H1 (cell line): ENCODE measurements at regions not wholly inside any gene's neighbourhood (a gene's known extent, or its start where the extent isn't known, plus 50 kb on each side); places are given as distances from the start of the nearest gene placed in this dataset.

Source experiments
- CTCF ChIA-PET: fragments of 300-600 bp; sonication (Branson Sonifier 250); formaldehyde crosslinking; loops from one replicate; lab custom pipeline; 2021; ENCODE audit not compliant: partially characterized antibody; lab: Charles Lee
- POLR2A ChIA-PET: fragments of 300-600 bp; sonication (Branson Sonifier 250); formaldehyde crosslinking; loops from one replicate; lab custom pipeline; 2021; ENCODE audit warnings: inconsistent platforms; ENCODE audit not compliant: partially characterized antibody; lab: Charles Lee
- DNase-seq, 2 experiments: peaks; one replicate each; pipeline versions ENCODE4 v3.0.0 to v3.0.0-alpha.2; 2010 to 2022; ENCODE audit warnings: low spot score in 2 of 2, low read depth in 1 of 2, mixed read lengths in 1 of 2
- FAIRE-seq: peaks from 2 replicates; lab custom pipeline; 2011; peaks lifted over from hg19 to GRCh38; lab: Jason Lieb, UNC
- H2AFZ ChIP-seq: 2 replicates; pipeline ENCODE4 v1.8.1; 2012; ENCODE audit warnings: low read length, inconsistent platforms
- H2AK5ac ChIP-seq: 2 replicates; pipeline ENCODE4 v1.6.1; 2013; ENCODE audit warnings: low read depth, low read length
- H2BK120ac ChIP-seq: replicated peaks from 2 replicates; pipeline ENCODE3; 2013; ENCODE audit warnings: low read depth, low read length, inconsistent platforms
- H2BK12ac ChIP-seq: 2 replicates; pipeline ENCODE4 v1.6.1; 2013; ENCODE audit warnings: low read depth, low read length
- H2BK15ac ChIP-seq: 2 replicates; pipeline ENCODE4 v1.6.1; 2013; ENCODE audit warnings: low read length
- H2BK20ac ChIP-seq: 2 replicates; pipeline ENCODE4 v1.6.1; 2013; ENCODE audit warnings: low read length
- H2BK5ac ChIP-seq: 2 replicates; pipeline ENCODE4 v1.6.1; 2013; ENCODE audit warnings: low read depth, low read length
- H3K14ac ChIP-seq: 2 replicates; pipeline ENCODE4 v1.6.1; 2013; ENCODE audit warnings: inconsistent platforms; ENCODE audit not compliant: insufficient read length
- H3K18ac ChIP-seq: 2 replicates; pipeline ENCODE4 v1.6.1; 2013; ENCODE audit warnings: low read length; ENCODE audit errors: extremely low read depth
- H3K23ac ChIP-seq: 2 replicates; pipeline ENCODE4 v1.6.1; 2013; ENCODE audit warnings: inconsistent platforms; ENCODE audit not compliant: insufficient read length
- H3K23me2 ChIP-seq: 2 replicates; pipeline ENCODE4 v1.6.1; 2013; ENCODE audit warnings: low read depth, low read length
- H3K27ac ChIP-seq: 2 replicates; pipeline ENCODE4 v1.6.1; 2011; ENCODE audit warnings: low read depth, low read length, inconsistent platforms
- H3K27me3 ChIP-seq, 4 experiments: replicated peaks in 1 of 4; 1 replicate in 1 of 4; 2 replicates in 3 of 4; pipeline versions ENCODE4 v1.6.1 to v1.8.1; 2011 to 2013; ENCODE audit warnings: low read length in 3 of 4, mild to moderate bottlenecking in 3 of 4, inconsistent platforms in 2 of 4, mixed read lengths in 2 of 4, moderate library complexity in 1 of 4; ENCODE audit not compliant: control insufficient read depth in 3 of 4, insufficient read depth in 3 of 4; ENCODE audit errors: extremely low read depth in 1 of 4
- H3K36me3 ChIP-seq, 4 experiments: 2 replicates each; pipeline versions ENCODE4 v1.6.1 to v1.8.1; 2011 to 2013; ENCODE audit warnings: mild to moderate bottlenecking in 4 of 4, low read length in 3 of 4, moderate library complexity in 2 of 4, control low read depth in 1 of 4, inconsistent platforms in 1 of 4; ENCODE audit not compliant: insufficient read depth in 4 of 4, control insufficient read depth in 2 of 4
- H3K4ac ChIP-seq: replicated peaks from 2 replicates; pipeline ENCODE3; 2013; ENCODE audit warnings: low read length, low read depth, mixed read lengths, inconsistent platforms; ENCODE audit not compliant: insufficient read length
- H3K4me1 ChIP-seq, 4 experiments: replicated peaks in 1 of 4; 1 replicate in 1 of 4; 2 replicates in 3 of 4; pipeline versions ENCODE4 v1.6.1 to v1.8.1; 2011 to 2013; ENCODE audit warnings: low read length in 3 of 4, inconsistent platforms in 2 of 4, mixed read lengths in 1 of 4; ENCODE audit not compliant: insufficient read depth in 4 of 4, control insufficient read depth in 3 of 4
- H3K4me2 ChIP-seq, 2 experiments: 2 replicates each; pipeline versions ENCODE4 v1.6.1 to v1.8.1; 2011 to 2013; ENCODE audit warnings: low read depth in 2 of 2, low read length in 2 of 2, control low read depth in 1 of 2, inconsistent platforms in 1 of 2, mild to moderate bottlenecking in 1 of 2; ENCODE audit not compliant: insufficient read depth in 1 of 2
- H3K4me3 ChIP-seq, 4 experiments: fragments of 200-600, 300-600 bp in 1 of 4; sonication (generic), shearing (Covaris generic), sonication (Bioruptor Twin) in 1 of 4; 2 replicates each; pipeline versions ENCODE4 v1.5.1 to v1.8.1; 2011 to 2016; ENCODE audit warnings: low read length in 4 of 4, low read depth in 3 of 4, control low read depth in 2 of 4, inconsistent platforms in 2 of 4, mild to moderate bottlenecking in 2 of 4, mixed read lengths in 1 of 4, moderate library complexity in 1 of 4; ENCODE audit not compliant: insufficient read depth in 2 of 4; ENCODE audit errors: extremely low read depth in 1 of 4
- H3K56ac ChIP-seq: replicated peaks from 2 replicates; pipeline ENCODE3; 2013; ENCODE audit warnings: low read depth, mild to moderate bottlenecking, mixed read lengths, low read length, inconsistent platforms; ENCODE audit not compliant: insufficient read length
- H3K79me1 ChIP-seq: 2 replicates; pipeline ENCODE4 v1.6.1; 2013; ENCODE audit warnings: low read depth, low read length, control low read depth
- H3K79me2 ChIP-seq, 2 experiments: 2 replicates each; pipeline versions ENCODE4 v1.6.1 to v1.8.1; 2012 to 2013; ENCODE audit warnings: low read length in 2 of 2, mild to moderate bottlenecking in 2 of 2, inconsistent platforms in 1 of 2; ENCODE audit not compliant: insufficient read depth in 2 of 2, control insufficient read depth in 1 of 2
- H3K9ac ChIP-seq, 4 experiments: replicated peaks in 1 of 4; 1 replicate in 1 of 4; 2 replicates in 3 of 4; pipeline versions ENCODE4 v1.6.1 to v1.8.1; 2011 to 2013; ENCODE audit warnings: low read depth in 3 of 4, low read length in 3 of 4, control low read depth in 2 of 4, mild to moderate bottlenecking in 2 of 4, moderate library complexity in 2 of 4, inconsistent platforms in 1 of 4; ENCODE audit errors: extremely low read depth in 1 of 4
- H3K9me3 ChIP-seq, 2 experiments: 2 replicates each; pipeline versions ENCODE4 v1.6.1 to v1.8.1; 2012 to 2013; ENCODE audit warnings: mild to moderate bottlenecking in 2 of 2, moderate library complexity in 2 of 2, control low read depth in 1 of 2, inconsistent platforms in 1 of 2, low read depth in 1 of 2, low read length in 1 of 2, mixed read lengths in 1 of 2; ENCODE audit not compliant: insufficient read depth in 2 of 2
- H4K20me1 ChIP-seq, 2 experiments: replicated peaks in 1 of 2; 2 replicates each; pipeline versions ENCODE3 to v1.8.1; 2011 to 2013; ENCODE audit warnings: inconsistent platforms in 2 of 2, low read length in 2 of 2, mild to moderate bottlenecking in 1 of 2; ENCODE audit not compliant: insufficient read depth in 2 of 2, control insufficient read depth in 1 of 2
- H4K5ac ChIP-seq: 2 replicates; pipeline ENCODE4 v1.6.1; 2013; ENCODE audit warnings: low read length, low read depth, mixed read lengths, inconsistent platforms; ENCODE audit not compliant: insufficient read length
- H4K8ac ChIP-seq: 2 replicates; pipeline ENCODE4 v1.8.0; 2013; ENCODE audit warnings: mild to moderate bottlenecking, moderate library complexity, low read length, inconsistent platforms; ENCODE audit not compliant: insufficient read depth; ENCODE audit errors: extremely low read depth
- H4K91ac ChIP-seq: replicated peaks from 2 replicates; pipeline ENCODE3; 2013; ENCODE audit warnings: low read length, mixed read lengths, inconsistent platforms; ENCODE audit not compliant: insufficient read length
- ATF3 ChIP-seq: IDR thresholded peaks from 2 replicates; pipeline ENCODE4 v1.6.1; 2011; ENCODE audit warnings: low read depth, mild to moderate bottlenecking, low read length; ENCODE audit not compliant: insufficient read depth
- BACH1 ChIP-seq: IDR thresholded peaks from 2 replicates; pipeline ENCODE4 v1.6.1; 2012; ENCODE audit warnings: low read length, improper control_type of control experiment
- CEBPB ChIP-seq: IDR thresholded peaks from 2 replicates; pipeline ENCODE4 v1.6.1; 2012; ENCODE audit warnings: low read depth, low read length
- CHD2 ChIP-seq: IDR thresholded peaks from 2 replicates; pipeline ENCODE4 v1.6.1; 2012; ENCODE audit warnings: low read length, improper control_type of control experiment
- KDM4A ChIP-seq: IDR thresholded peaks from one replicate; pipeline ENCODE4 v1.7.1; 2012; ENCODE audit warnings: low read depth, mild to moderate bottlenecking, moderate library complexity, low read length, inconsistent platforms; ENCODE audit not compliant: severe bottlenecking
- MAX ChIP-seq: IDR thresholded peaks from 2 replicates; pipeline ENCODE4 v1.6.1; 2012; ENCODE audit warnings: inconsistent platforms
- NANOG ChIP-seq: IDR thresholded peaks from 2 replicates; pipeline ENCODE4 v1.6.1; 2011; ENCODE audit warnings: low read length, low read depth, mild to moderate bottlenecking, inconsistent platforms; ENCODE audit not compliant: insufficient read depth, poor library complexity, severe bottlenecking
- RFX5 ChIP-seq: IDR thresholded peaks from 2 replicates; pipeline ENCODE4 v1.6.1; 2011; ENCODE audit warnings: low read depth, low read length, improper control_type of control experiment, borderline replicate concordance
- SAP30 ChIP-seq: fragments of 300-600 bp; sonication (generic); IDR thresholded peaks from 2 replicates; pipeline ENCODE4 v1.7.1; 2012; ENCODE audit warnings: low read length, moderate library complexity, mild to moderate bottlenecking, inconsistent platforms; ENCODE audit not compliant: insufficient read depth, insufficient replicate concordance
- SIN3A ChIP-seq, 2 experiments: IDR thresholded peaks in 1 of 2; conservative IDR thresholded peaks in 1 of 2; 2 replicates each; pipeline ENCODE4 v1.6.1; 2011 to 2012; ENCODE audit warnings: low read length in 2 of 2, improper control_type of control experiment in 1 of 2, low read depth in 1 of 2, mild to moderate bottlenecking in 1 of 2
- WGBS, 2 experiments: shearing (Covaris generic) in 1 of 2; methylation state at CpG; one replicate each; pipeline versions ENCODE4 v1.1.6 to v1.1.7; 2013 to 2015; ENCODE audit warnings: low lambda C conversion rate in 2 of 2, mixed read lengths in 2 of 2, inconsistent platforms in 1 of 2, low coverage in 1 of 2, missing lambda C conversion rate in 1 of 2; ENCODE audit not compliant: insufficient replicate concordance in 2 of 2, insufficient coverage in 1 of 2, insufficient read length in 1 of 2; ENCODE audit errors: extremely low coverage in 1 of 2, missing lambda C conversion rate in 1 of 2; 5-methylcytosine and 5-hydroxymethylcytosine counted together
- TF ChIP-seq, protein P1 (sequence below): IDR thresholded peaks from 2 replicates; pipeline ENCODE4 v1.6.1; 2012; ENCODE audit warnings: inconsistent platforms

DNA sequence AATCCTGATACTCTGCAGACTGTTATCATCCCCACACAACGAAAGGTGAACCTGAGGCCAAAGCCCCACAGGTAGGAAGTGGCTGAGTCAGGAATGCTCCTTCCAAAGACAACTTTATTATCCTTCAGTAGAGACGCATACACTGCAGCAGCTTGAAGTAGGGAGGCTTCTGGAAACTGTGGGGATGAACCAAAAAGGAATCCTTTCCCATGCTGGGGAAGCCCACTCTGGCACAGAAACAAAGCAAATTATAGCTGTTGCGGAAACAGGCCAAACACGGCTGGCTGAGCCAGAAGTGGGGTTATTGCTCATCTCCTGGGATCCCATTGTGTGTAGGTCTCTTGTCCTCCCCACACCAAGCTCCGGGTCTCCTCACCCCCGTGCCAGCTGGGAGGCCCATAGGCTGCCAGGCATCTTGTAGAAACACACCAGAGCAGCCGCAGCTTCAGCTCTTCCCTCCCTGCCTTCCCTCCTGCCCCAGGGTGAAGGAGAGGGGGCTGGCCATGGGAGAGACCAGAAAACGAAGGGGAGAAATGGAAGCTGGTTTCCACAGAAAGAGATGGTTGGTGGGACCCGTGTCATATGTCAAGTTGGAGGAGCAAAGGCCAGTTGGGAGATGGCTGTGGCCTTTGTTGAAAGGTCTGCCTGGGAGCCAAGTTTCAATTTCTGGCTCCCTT is 176.9 kb upstream of the NABP1 start:
- H3K4me3 ChIP-seq, result no peak overlapping the region
- peaks cover 0 to 5% (median 1%) of the 10 kb centered on the region in 4 experiments; a peak in 4 of 7 replicates for H3K4me1 ChIP-seq
- H3K18ac ChIP-seq, result no peak overlapping the region
- H4K8ac ChIP-seq, result no peak overlapping the region
- H2BK12ac ChIP-seq, result peak overlapping the region; percentile 17; the same call in 1 of the 2 replicates
- no peak overlapping the region for H3K14ac ChIP-seq
- no peak overlapping the region for H2BK20ac ChIP-seq
- H3K79me1 ChIP-seq, result no peaks in the 10 kb centered on the region
- FAIRE-seq (no peak), DNase-seq (no peak)
- H2BK120ac ChIP-seq, result no peak overlapping the region
- H3K27ac ChIP-seq, result no peak overlapping the region
- H3K36me3 ChIP-seq, result no peaks in the 10 kb centered on the region
- no peak overlapping the region for H3K9ac ChIP-seq
- no peaks in the 10 kb centered on the region for H3K79me2 ChIP-seq
- H2AK5ac ChIP-seq, result no peak overlapping the region
- no peak overlapping the region for H4K5ac ChIP-seq
- no peak overlapping the region for H4K91ac ChIP-seq
- H2BK5ac ChIP-seq, result no peak overlapping the region
- H4K20me1 ChIP-seq, result no peaks in the 10 kb centered on the region
- H2AFZ ChIP-seq, result 0 out of 2 replicates have a peak overlapping the region, but pooled peaks have one; percentile 17
- H3K23ac ChIP-seq, result no peak overlapping the region
- no peak overlapping the region for H3K4me2 ChIP-seq
- 79% methylated on average over 8 of the region's 9 CpGs; no CpG with 5 or more reads in 1 of the 2 experiments for WGBS, 2 experiments
- H3K56ac ChIP-seq, result no peak overlapping the region
- no peaks in the 10 kb centered on the region for H3K23me2 ChIP-seq
- H3K4ac ChIP-seq, result no peak overlapping the region
- H2BK15ac ChIP-seq, result no peak overlapping the region
- H3K9me3 ChIP-seq, result no peaks in the 10 kb centered on the region; a peak in 2 of 4 replicates
- no peaks in the 10 kb centered on the region for H3K27me3 ChIP-seq
- ChIA-PET POLR2A (no interaction called here), CTCF (interaction anchor here (0.6 to 4.4 kb wide), 24 partner anchors 10 to 454 kb away, joined by 3 to 20 read pairs (median 4); no protein-coding TSS in a partner anchor)
- TF ChIP-seq BACH1 (no peak), RFX5 (no peak), SAP30 (no peak), KDM4A (no peak), ATF3 (no peak), SIN3A (conservative IDR thresholded peaks at IDR 0.05 in 1 of 2, IDR thresholded peaks at IDR 0.05 in 1 of 2; ENCODE audit: low read depth in 1 of 2, low read length in 2 of 2) (no peak), CEBPB (no peak), CHD2 (no peak), NANOG (no peak), MAX (no peak)
- TF ChIP-seq, protein P1, sequence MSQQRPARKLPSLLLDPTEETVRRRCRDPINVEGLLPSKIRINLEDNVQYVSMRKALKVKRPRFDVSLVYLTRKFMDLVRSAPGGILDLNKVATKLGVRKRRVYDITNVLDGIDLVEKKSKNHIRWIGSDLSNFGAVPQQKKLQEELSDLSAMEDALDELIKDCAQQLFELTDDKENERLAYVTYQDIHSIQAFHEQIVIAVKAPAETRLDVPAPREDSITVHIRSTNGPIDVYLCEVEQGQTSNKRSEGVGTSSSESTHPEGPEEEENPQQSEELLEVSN, result no peak
